HepG2 (cell line): ENCODE measurements at regions not wholly inside any gene's neighbourhood (a gene's known extent, or its start where the extent isn't known, plus 50 kb on each side); places are given as distances from the start of the nearest gene placed in this dataset.

Experiments
- ATAC-seq: fragments of 200-7000 bp; cut with Tn5 transposase; 3 replicates; pipeline ENCODE4 v1.9.1; 2020; ENCODE audit warnings: mild to moderate bottlenecking, moderate library complexity
- BruUV-seq: library from RNA; stranded (reverse); fragments of 400-500 nt; replicated peaks from 2 replicates; lab custom pipeline; 2021; lab: Mats Ljungman, UMichigan
- CTCF ChIA-PET: fragments of 300-600 bp; formaldehyde crosslinking; extraction: SDS; loops from one replicate; lab custom pipeline; 2021; ENCODE audit warnings: low total read pairs, inconsistent platforms, low intra/inter-chr PET ratio; lab: Yijun Ruan, JAX
- POLR2A ChIA-PET: fragments of 350-600 bp; sonication (Branson Sonifier 250); formaldehyde crosslinking; loops from one replicate; lab custom pipeline; 2020; ENCODE audit warnings: antibody characterized with exemption, inconsistent platforms; lab: Yijun Ruan, JAX
- DNase-seq: peaks from one replicate; pipeline ENCODE4 v3.0.0-alpha.2; 2015; ENCODE audit warnings: low spot score
- FAIRE-seq: peaks from 3 replicates; lab custom pipeline; 2011; peaks lifted over from hg19 to GRCh38; lab: Jason Lieb, UNC
- H2AFZ ChIP-seq: one replicate; pipeline ENCODE4 v1.6.1; 2011; ENCODE audit warnings: low read length, inconsistent platforms
- H3K27ac ChIP-seq: fragments of 300-600 bp; 3 replicates; pipeline ENCODE4 v1.8.0; 2011; ENCODE audit warnings: mixed run types, mild to moderate bottlenecking, mixed read lengths, low read length, inconsistent platforms; ENCODE audit not compliant: insufficient read depth; ENCODE audit errors: extremely low read length
- H3K27me3 ChIP-seq, 2 experiments: fragments of 200-600 bp in 1 of 2; 2 replicates in 1 of 2; 3 replicates in 1 of 2; pipeline versions ENCODE4 v1.6.0 to v1.8.0; 2011; ENCODE audit warnings: low read length in 2 of 2, mild to moderate bottlenecking in 2 of 2, moderate library complexity in 2 of 2, inconsistent platforms in 1 of 2; ENCODE audit not compliant: insufficient read depth in 2 of 2, control insufficient read depth in 1 of 2
- H3K36me3 ChIP-seq, 2 experiments: fragments of 200-600 bp in 1 of 2; replicated peaks in 1 of 2; 2 replicates in 1 of 2; 3 replicates in 1 of 2; pipeline versions ENCODE4 v1.5.1 to v1.8.0; 2011; ENCODE audit warnings: low read length in 2 of 2, inconsistent platforms in 1 of 2; ENCODE audit not compliant: insufficient read depth in 2 of 2, control insufficient read depth in 1 of 2
- H3K4me1 ChIP-seq: 2 replicates; pipeline ENCODE4 v1.5.1; 2012; ENCODE audit warnings: low read length, inconsistent platforms; ENCODE audit not compliant: insufficient read depth
- H3K4me2 ChIP-seq: 2 replicates; pipeline ENCODE4 v1.6.0; 2011; ENCODE audit warnings: low read depth, low read length, inconsistent platforms
- H3K4me3 ChIP-seq, 3 experiments: fragments of 200-600 bp in 1 of 3; sonication (generic), shearing (Covaris generic) in 1 of 3; replicated peaks in 1 of 3; 2 replicates each; pipeline ENCODE4 v1.5.1; 2011 to 2016; ENCODE audit warnings: low read length in 3 of 3, inconsistent platforms in 2 of 3, low read depth in 2 of 3, mild to moderate bottlenecking in 2 of 3, control low read depth in 1 of 3, mixed read lengths in 1 of 3; ENCODE audit not compliant: insufficient read depth in 1 of 3
- H3K79me2 ChIP-seq: one replicate; pipeline ENCODE4 v1.6.1; 2011; ENCODE audit warnings: low read length, inconsistent platforms; ENCODE audit not compliant: insufficient read depth
- H3K9ac ChIP-seq: 2 replicates; pipeline ENCODE4 v1.6.0; 2011; ENCODE audit warnings: mild to moderate bottlenecking, low read depth, low read length, inconsistent platforms; ENCODE audit not compliant: insufficient read depth
- H3K9me3 ChIP-seq: 2 replicates; pipeline ENCODE4 v1.5.1; 2012; ENCODE audit warnings: mild to moderate bottlenecking, low read length
- H4K20me1 ChIP-seq: 2 replicates; pipeline ENCODE4 v1.6.0; 2011; ENCODE audit warnings: inconsistent platforms, mild to moderate bottlenecking, low read length, moderate library complexity; ENCODE audit not compliant: insufficient read depth
- IKZF1 ChIP-seq: fragments of 450-650 bp; IDR thresholded peaks from 2 replicates; pipeline ENCODE4 v1.7.1; 2016
- KDM5A ChIP-seq: fragments of 200-600 bp; sonication (generic); IDR thresholded peaks from 2 replicates; pipeline ENCODE4 v1.7.0; 2018; ENCODE audit warnings: antibody characterized with exemption, mild to moderate bottlenecking, low read length, borderline replicate concordance
- MAFF ChIP-seq: IDR thresholded peaks from 2 replicates; pipeline ENCODE4 v1.6.1; 2011; ENCODE audit warnings: low read depth, low read length, improper control_type of control experiment
- MAFK ChIP-seq, 2 experiments: IDR thresholded peaks in 1 of 2; conservative IDR thresholded peaks in 1 of 2; 2 replicates each; pipeline ENCODE4 v1.6.1; 2011; ENCODE audit warnings: improper control_type of control experiment in 2 of 2, low read length in 2 of 2
- ZNF329 ChIP-seq: sonication (generic); formaldehyde crosslinking; IDR thresholded peaks from 2 replicates; pipeline ENCODE4 v1.9.0; 2021; ENCODE audit warnings: low read depth, mild to moderate bottlenecking, missing genetic modification reagents
- ZNF451 ChIP-seq: sonication (generic); formaldehyde crosslinking; IDR thresholded peaks from 2 replicates; pipeline ENCODE4 v1.5.0; 2020; ENCODE audit warnings: mild to moderate bottlenecking, missing genetic modification reagents
- ZNF564 ChIP-seq: sonication (generic); formaldehyde crosslinking; IDR thresholded peaks from 2 replicates; pipeline ENCODE4 v1.8.1; 2023; ENCODE audit warnings: mild to moderate bottlenecking, missing genetic modification reagents
- ZNF598 ChIP-seq: sonication (generic); formaldehyde crosslinking; IDR thresholded peaks from 2 replicates; pipeline ENCODE4 v1.5.1; 2020; ENCODE audit warnings: mild to moderate bottlenecking, missing genetic modification reagents, borderline replicate concordance
- ZNF644 ChIP-seq: IDR thresholded peaks from 2 replicates; pipeline ENCODE4 v1.6.1; 2016; ENCODE audit warnings: low read depth
- WGBS: methylation state at CpG from one replicate; pipeline ENCODE4 v1.1.6; 2017; ENCODE audit warnings: low lambda C conversion rate; 5-methylcytosine and 5-hydroxymethylcytosine counted together
- in situ Hi-C: cut with HindIII; loops from 2 replicates; pipeline ENCODE4 v1.10.0; 2017; ENCODE audit warnings: low pct_unique_long_range_greater_than_20kb; ENCODE audit not compliant: extremely low pct_ligation_motif_present
- intact Hi-C: fragments of 100-400 bp; cut with micrococcal nuclease; formaldehyde crosslinking; loops from one replicate; pipeline ENCODE4 v1.10.0; 2022; ENCODE audit not compliant: unreplicated experiment
- TF ChIP-seq, protein P1 (sequence below): sonication (generic); formaldehyde crosslinking; IDR thresholded peaks from 2 replicates; pipeline ENCODE4 v1.4.0; 2020; ENCODE audit warnings: mild to moderate bottlenecking, missing genetic modification reagents
- TF ChIP-seq, protein P2 (sequence below): sonication (generic); formaldehyde crosslinking; IDR thresholded peaks from 2 replicates; pipeline ENCODE4 v1.4.0; 2020; ENCODE audit warnings: mild to moderate bottlenecking, missing genetic modification reagents
- TF ChIP-seq, protein P3 (sequence below): sonication (generic); formaldehyde crosslinking; IDR thresholded peaks from 2 replicates; pipeline ENCODE4 v1.8.0; 2022; ENCODE audit warnings: missing genetic modification reagents, mild to moderate bottlenecking, borderline replicate concordance

DNA sequence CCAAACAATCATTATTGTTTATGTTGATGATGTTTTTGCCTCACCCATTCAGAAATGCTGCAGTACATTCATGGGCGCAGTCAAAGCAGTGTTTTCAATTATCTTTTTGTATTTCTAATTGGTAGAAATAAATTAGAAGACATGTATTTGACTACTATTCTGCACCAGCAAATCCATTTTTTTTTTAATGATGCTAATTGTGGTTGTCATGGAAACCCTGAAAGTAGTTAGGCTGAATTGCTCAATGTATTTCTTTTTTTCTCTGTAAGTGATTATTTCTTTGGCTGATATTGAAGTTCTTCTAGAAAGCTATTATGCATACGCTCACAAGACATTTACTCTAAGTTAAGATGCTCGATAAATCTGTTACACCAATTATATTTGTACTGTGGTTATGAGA lies 101.2 kb downstream of the RFC3 start (continued):
- TF ChIP-seq, protein P1, sequence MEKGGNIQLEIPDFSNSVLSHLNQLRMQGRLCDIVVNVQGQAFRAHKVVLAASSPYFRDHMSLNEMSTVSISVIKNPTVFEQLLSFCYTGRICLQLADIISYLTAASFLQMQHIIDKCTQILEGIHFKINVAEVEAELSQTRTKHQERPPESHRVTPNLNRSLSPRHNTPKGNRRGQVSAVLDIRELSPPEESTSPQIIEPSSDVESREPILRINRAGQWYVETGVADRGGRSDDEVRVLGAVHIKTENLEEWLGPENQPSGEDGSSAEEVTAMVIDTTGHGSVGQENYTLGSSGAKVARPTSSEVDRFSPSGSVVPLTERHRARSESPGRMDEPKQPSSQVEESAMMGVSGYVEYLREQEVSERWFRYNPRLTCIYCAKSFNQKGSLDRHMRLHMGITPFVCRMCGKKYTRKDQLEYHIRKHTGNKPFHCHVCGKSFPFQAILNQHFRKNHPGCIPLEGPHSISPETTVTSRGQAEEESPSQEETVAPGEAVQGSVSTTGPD (CRISPR knock-in tag) = no peak
- TF ChIP-seq KDM5A (no peak), ZNF564 (CRISPR knock-in tag) (no peak), ZNF598 (CRISPR knock-in tag) (no peak), ZNF329 (CRISPR knock-in tag) (no peak), IKZF1 (no peak), ZNF644 (CRISPR knock-in tag) (no peak)
- TF ChIP-seq, protein P2, sequence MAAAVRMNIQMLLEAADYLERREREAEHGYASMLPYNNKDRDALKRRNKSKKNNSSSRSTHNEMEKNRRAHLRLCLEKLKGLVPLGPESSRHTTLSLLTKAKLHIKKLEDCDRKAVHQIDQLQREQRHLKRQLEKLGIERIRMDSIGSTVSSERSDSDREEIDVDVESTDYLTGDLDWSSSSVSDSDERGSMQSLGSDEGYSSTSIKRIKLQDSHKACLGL (CRISPR knock-in tag) = no peak

DNA sequence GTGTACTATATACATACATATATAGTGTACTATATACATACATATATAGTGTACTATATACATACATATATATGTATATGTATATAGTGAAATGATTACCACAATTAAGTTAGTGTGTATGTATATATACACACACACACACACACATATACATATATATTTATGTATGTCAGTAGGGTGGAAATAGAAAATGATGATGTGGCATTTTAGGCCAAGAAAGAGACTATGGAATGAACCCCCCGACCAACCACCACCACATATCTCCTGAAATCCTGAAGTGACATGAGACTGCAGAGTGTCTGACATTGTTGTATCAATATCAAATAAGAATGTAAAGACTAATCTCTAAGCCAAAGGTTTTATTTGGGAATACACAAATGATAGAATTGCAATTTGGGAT lies 107.6 kb downstream of the RFC3 start:
- H3K4me3 ChIP-seq = no peak overlapping the region
- WGBS = 50% methylated on average over 1 of the region's 1 CpG
- ATAC-seq (no peak), DNase-seq (no peak), FAIRE-seq (no peak)
- intact Hi-C loops (no loop called here), in situ Hi-C loops (loop anchor here (25.0 kb wide), 1 partner anchor 1237 kb away; no protein-coding TSS in a partner anchor)
- no peak overlapping the region for H3K27ac ChIP-seq
- no TSS peak for BruUV-seq
- no peaks in the 10 kb centered on the region for H3K79me2 ChIP-seq
- H3K9me3 ChIP-seq = no peaks in the 10 kb centered on the region
- no peak overlapping the region for H3K9ac ChIP-seq
- no peak overlapping the region for H2AFZ ChIP-seq
- H3K4me2 ChIP-seq = no peak overlapping the region
- no peak for TF ChIP-seq ZNF451 (CRISPR knock-in tag)
- TF ChIP-seq, protein P3, sequence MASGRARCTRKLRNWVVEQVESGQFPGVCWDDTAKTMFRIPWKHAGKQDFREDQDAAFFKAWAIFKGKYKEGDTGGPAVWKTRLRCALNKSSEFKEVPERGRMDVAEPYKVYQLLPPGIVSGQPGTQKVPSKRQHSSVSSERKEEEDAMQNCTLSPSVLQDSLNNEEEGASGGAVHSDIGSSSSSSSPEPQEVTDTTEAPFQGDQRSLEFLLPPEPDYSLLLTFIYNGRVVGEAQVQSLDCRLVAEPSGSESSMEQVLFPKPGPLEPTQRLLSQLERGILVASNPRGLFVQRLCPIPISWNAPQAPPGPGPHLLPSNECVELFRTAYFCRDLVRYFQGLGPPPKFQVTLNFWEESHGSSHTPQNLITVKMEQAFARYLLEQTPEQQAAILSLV (CRISPR knock-in tag) = no peak
- TF ChIP-seq MAFK (conservative IDR thresholded peaks at IDR 0.05 in 1 of 2, IDR thresholded peaks at IDR 0.05 in 1 of 2; ENCODE audit: low read length in 2 of 2) = peak; percentile 87 to 92
- peak; percentile 89 for TF ChIP-seq MAFF
- H3K4me1 ChIP-seq = no peaks in the 10 kb centered on the region
- no peaks in the 10 kb centered on the region for H3K27me3 ChIP-seq
- H3K36me3 ChIP-seq = no peaks in the 10 kb centered on the region
- POLR2A ChIA-PET = no interaction called here
- CTCF ChIA-PET = no interaction called here
- H4K20me1 ChIP-seq = no peaks in the 10 kb centered on the region
